Trophoblast cell (in vitro differentiated cells and primary cell): ENCODE measurements at regions not wholly inside any gene's neighbourhood (a gene's known extent, or its start where the extent isn't known, plus 50 kb on each side); places are given as distances from the start of the nearest gene placed in this dataset.
A peak's percentile ranks its signal among the peaks of the same experiment; 100 is the strongest.

Experiments
- DNase-seq, 2 donors: peaks; one replicate each; pipeline ENCODE4 v3.0.0-alpha.2; 2016
- H2AFZ ChIP-seq: 2 replicates; pipeline ENCODE4 v1.6.1; 2013; ENCODE audit warnings: low read length, moderate library complexity, mild to moderate bottlenecking; ENCODE audit not compliant: insufficient read depth, poor library complexity
- H2AK5ac ChIP-seq: 2 replicates; pipeline ENCODE4 v1.6.1; 2013; ENCODE audit warnings: mild to moderate bottlenecking, low read length
- H2BK120ac ChIP-seq: 2 replicates; pipeline ENCODE4 v1.6.1; 2013; ENCODE audit warnings: low read length, mild to moderate bottlenecking, moderate library complexity; ENCODE audit not compliant: insufficient read depth, poor library complexity
- H2BK12ac ChIP-seq: 2 replicates; pipeline ENCODE4 v1.6.1; 2013; ENCODE audit warnings: mild to moderate bottlenecking, low read length, moderate library complexity
- H2BK5ac ChIP-seq: 2 replicates; pipeline ENCODE4 v1.6.1; 2013; ENCODE audit warnings: low read length, low read depth, moderate library complexity, mild to moderate bottlenecking; ENCODE audit not compliant: poor library complexity
- H3K14ac ChIP-seq: 2 replicates; pipeline ENCODE4 v1.6.1; 2013; ENCODE audit warnings: mild to moderate bottlenecking, low read length
- H3K18ac ChIP-seq: 2 replicates; pipeline ENCODE4 v1.6.1; 2013; ENCODE audit warnings: mild to moderate bottlenecking, low read length
- H3K23ac ChIP-seq: 2 replicates; pipeline ENCODE4 v1.6.1; 2013; ENCODE audit warnings: low read length
- H3K27ac ChIP-seq: 2 replicates; pipeline ENCODE4 v1.5.1; 2013; ENCODE audit warnings: low read depth, mild to moderate bottlenecking, inconsistent platforms, low read length, moderate library complexity
- H3K27me3 ChIP-seq: 2 replicates; pipeline ENCODE4 v1.6.1; 2013; ENCODE audit warnings: inconsistent platforms, mild to moderate bottlenecking, low read length, moderate library complexity; ENCODE audit not compliant: insufficient read depth
- H3K36me3 ChIP-seq, 2 experiments: 1 replicate in 1 of 2; 2 replicates in 1 of 2; pipeline ENCODE4 v1.6.1; 2013; ENCODE audit warnings: low read length in 2 of 2, mild to moderate bottlenecking in 2 of 2, moderate library complexity in 1 of 2; ENCODE audit not compliant: insufficient read depth in 2 of 2, control insufficient read depth in 1 of 2
- H3K4ac ChIP-seq: 2 replicates; pipeline ENCODE4 v1.6.1; 2013; ENCODE audit warnings: low read depth, mild to moderate bottlenecking, low read length, moderate library complexity
- H3K4me1 ChIP-seq, 2 experiments: 1 replicate in 1 of 2; 2 replicates in 1 of 2; pipeline ENCODE4 v1.6.1; 2013; ENCODE audit warnings: low read length in 2 of 2, mild to moderate bottlenecking in 2 of 2, moderate library complexity in 1 of 2; ENCODE audit not compliant: insufficient read depth in 2 of 2, control insufficient read depth in 1 of 2
- H3K4me2 ChIP-seq: 2 replicates; pipeline ENCODE4 v1.6.1; 2013; ENCODE audit warnings: inconsistent platforms, mild to moderate bottlenecking, low read length, moderate library complexity
- H3K4me3 ChIP-seq: 2 replicates; pipeline ENCODE4 v1.5.1; 2013; ENCODE audit warnings: mild to moderate bottlenecking, low read depth, low read length, inconsistent platforms
- H3K79me1 ChIP-seq: one replicate; pipeline ENCODE4 v1.6.1; 2013; ENCODE audit warnings: low read length
- H3K79me2 ChIP-seq: 2 replicates; pipeline ENCODE4 v1.6.1; 2013; ENCODE audit warnings: low read length, mild to moderate bottlenecking; ENCODE audit not compliant: control insufficient read depth, insufficient read depth, poor library complexity
- H3K9ac ChIP-seq: 2 replicates; pipeline ENCODE4 v1.6.1; 2013; ENCODE audit warnings: mild to moderate bottlenecking, low read length
- H3K9me3 ChIP-seq: 2 replicates; pipeline ENCODE4 v1.6.1; 2013; ENCODE audit warnings: low read depth, mild to moderate bottlenecking, control low read depth, inconsistent platforms, low read length; ENCODE audit not compliant: insufficient read depth
- H4K12ac ChIP-seq: 2 replicates; pipeline ENCODE4 v1.6.1; 2013; ENCODE audit warnings: low read depth, mild to moderate bottlenecking, low read length, moderate library complexity
- H4K8ac ChIP-seq: 2 replicates; pipeline ENCODE4 v1.6.1; 2013; ENCODE audit warnings: low read depth, mild to moderate bottlenecking, low read length, moderate library complexity
- H4K91ac ChIP-seq: one replicate; pipeline ENCODE4 v1.6.1; 2013; ENCODE audit warnings: low read depth, mild to moderate bottlenecking, low read length, moderate library complexity
- WGBS: extraction: QIAGEN DNeasy Blood & Tissue Kit; methylation state at CpG from one replicate; pipeline ENCODE4 v1.1.7; 2013; ENCODE audit warnings: missing lambda C conversion rate; ENCODE audit not compliant: insufficient read length, insufficient coverage; ENCODE audit errors: extremely low coverage; 5-methylcytosine and 5-hydroxymethylcytosine counted together

DNA sequence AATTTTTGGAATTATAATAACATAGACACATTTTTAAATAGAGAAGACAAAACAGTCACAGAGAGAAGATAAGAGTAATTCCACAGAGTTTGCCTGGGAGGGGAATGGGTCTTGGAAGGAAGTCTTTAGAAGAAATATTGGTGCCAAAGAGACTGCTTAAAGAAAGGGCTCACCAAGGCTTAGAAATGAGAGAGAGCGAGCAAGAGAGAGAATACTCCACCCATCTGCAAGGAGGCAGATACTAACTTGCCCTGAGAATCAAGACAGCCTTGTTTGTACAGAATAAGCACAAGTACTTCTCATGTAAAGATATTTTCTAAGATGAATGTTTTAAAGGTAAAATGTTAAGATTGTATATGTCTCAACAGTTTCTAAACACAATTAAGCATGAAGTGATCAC lies 165.5 kb downstream of the SLC38A4 start:
- Histone ChIP-seq H3K18ac (no peak overlapping the region), H3K4me2 (no peak overlapping the region), H3K36me3 (no peaks in the 10 kb centered on the region), H2BK12ac (no peak overlapping the region), H3K4me1 (peaks cover 5 to 6% of the 10 kb centered on the region in 2 experiments), H3K4me3 (no peak overlapping the region), H3K79me2 (no peaks in the 10 kb centered on the region), H2BK120ac (no peak overlapping the region), H3K79me1 (peaks cover 6% of the 10 kb centered on the region), H3K9ac (no peak overlapping the region), H2BK5ac (peak overlapping the region; percentile 27), H2AK5ac (no peak overlapping the region), H4K91ac (no peak overlapping the region), H2AFZ (no peak overlapping the region), H3K14ac (no peak overlapping the region), H3K9me3 (no peaks in the 10 kb centered on the region), H3K23ac (no peak overlapping the region), H4K12ac (no peak overlapping the region), H4K8ac (no peak overlapping the region), H3K27ac (peak overlapping the region; percentile 44), H3K4ac (no peak overlapping the region), H3K27me3 (no peaks in the 10 kb centered on the region)
- WGBS = no CpG with 5 or more reads among the region's 1 CpG
- no peak for DNase-seq

GRCh38 chr12:46659824-46660223 lies 166.0 kb downstream of the SLC38A4 start:
- Histone ChIP-seq H3K27me3 (no peaks in the 10 kb centered on the region), H2AK5ac (no peak overlapping the region), H2BK120ac (no peak overlapping the region), H4K8ac (no peak overlapping the region), H2BK12ac (no peak overlapping the region), H3K9ac (no peak overlapping the region), H3K79me2 (no peaks in the 10 kb centered on the region), H2BK5ac (no peak overlapping the region), H4K91ac (peak overlapping the region; percentile 34), H4K12ac (no peak overlapping the region), H3K18ac (no peak overlapping the region), H3K4me3 (no peak overlapping the region), H3K9me3 (no peaks in the 10 kb centered on the region), H3K4ac (no peak overlapping the region), H3K27ac (peak overlapping the region; percentile 16), H3K23ac (no peak overlapping the region), H3K14ac (no peak overlapping the region), H3K4me1 (peaks cover 5 to 6% of the 10 kb centered on the region in 2 experiments), H3K79me1 (peaks cover 6% of the 10 kb centered on the region), H3K4me2 (no peak overlapping the region), H3K36me3 (no peaks in the 10 kb centered on the region), H2AFZ (no peak overlapping the region)
- WGBS = no CpG with 5 or more reads among the region's 4 CpGs
- no peak for DNase-seq

DNA sequence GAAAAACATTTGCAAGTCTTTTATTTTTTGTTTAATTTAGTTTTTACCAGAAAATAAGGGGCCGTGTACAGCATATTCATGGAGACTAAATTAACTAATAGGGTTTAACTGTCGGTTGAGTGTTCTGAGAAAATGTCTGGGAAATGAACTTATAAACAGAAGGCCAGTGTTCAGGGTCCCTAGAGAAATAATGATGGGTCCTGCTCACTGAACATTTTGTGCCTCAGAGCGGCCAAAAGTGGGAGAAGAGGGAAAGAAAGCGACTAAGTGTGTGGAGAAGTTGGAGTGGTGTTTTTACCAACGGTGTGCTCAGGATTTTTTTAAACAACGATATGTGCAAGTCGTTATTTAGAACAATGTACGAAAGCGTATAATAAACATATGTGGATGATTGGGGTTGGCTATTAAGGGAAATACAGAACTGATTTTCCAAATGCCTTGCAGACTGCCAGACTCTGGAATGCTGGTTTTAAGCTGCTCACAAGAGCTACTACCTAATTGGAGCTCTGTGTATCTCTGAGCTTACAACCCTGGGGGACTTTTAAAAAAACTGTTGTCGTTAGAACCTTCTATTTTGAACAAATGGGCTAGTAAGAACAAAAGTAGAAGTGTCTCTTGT lies 166.7 kb downstream of the SLC38A4 start:
- no peak overlapping the region for H3K23ac ChIP-seq
- H3K4me2 ChIP-seq = peak overlapping the region; percentile 29
- H4K8ac ChIP-seq = no peak overlapping the region
- no peaks in the 10 kb centered on the region for H3K36me3 ChIP-seq
- no peak overlapping the region for H2BK12ac ChIP-seq
- peaks cover 5 to 6% of the 10 kb centered on the region in 2 experiments for H3K4me1 ChIP-seq
- H3K27ac ChIP-seq = peak overlapping the region; percentile 5
- H2AK5ac ChIP-seq = no peak overlapping the region
- H2BK120ac ChIP-seq = peak overlapping the region; percentile 58
- no peaks in the 10 kb centered on the region for H3K9me3 ChIP-seq
- H2AFZ ChIP-seq = no peak overlapping the region
- H3K18ac ChIP-seq = no peak overlapping the region
- WGBS = no CpG with 5 or more reads among the region's 10 CpGs
- DNase-seq = no peak
- H3K4ac ChIP-seq = no peak overlapping the region
- H4K91ac ChIP-seq = peak overlapping the region; percentile 51
- H3K79me1 ChIP-seq = peaks cover 6% of the 10 kb centered on the region
- H3K79me2 ChIP-seq = no peaks in the 10 kb centered on the region
- no peak overlapping the region for H3K9ac ChIP-seq
- no peak overlapping the region for H2BK5ac ChIP-seq
- H3K27me3 ChIP-seq = no peaks in the 10 kb centered on the region
- H3K14ac ChIP-seq = no peak overlapping the region
- H3K4me3 ChIP-seq = no peak overlapping the region
- no peak overlapping the region for H4K12ac ChIP-seq

- Histone ChIP-seq H3K9me3 (no peaks in the 10 kb centered on the region), H3K4ac (no peak overlapping the region), H4K91ac (no peak overlapping the region), H2AK5ac (no peak overlapping the region), H4K8ac (no peak overlapping the region), H3K4me1 (peaks cover 2% of the 10 kb centered on the region in 2 experiments), H3K27me3 (no peaks in the 10 kb centered on the region), H3K4me3 (no peak overlapping the region), H2BK5ac (no peak overlapping the region), H2AFZ (no peak overlapping the region), H3K79me2 (no peaks in the 10 kb centered on the region), H3K14ac (no peak overlapping the region), H2BK120ac (no peak overlapping the region), H3K9ac (no peak overlapping the region), H3K4me2 (no peak overlapping the region), H2BK12ac (no peak overlapping the region), H4K12ac (no peak overlapping the region), H3K27ac (peak overlapping the region; percentile 12), H3K18ac (no peak overlapping the region), H3K36me3 (no peaks in the 10 kb centered on the region), H3K23ac (no peak overlapping the region), H3K79me1 (peaks cover 6% of the 10 kb centered on the region)
- DNase-seq = peak in 1 of 2 donors; percentile 50
- no CpG with 5 or more reads among the region's 4 CpGs for WGBS
Observed at GRCh38 chr12:46657453-46658411, 168.1 kb downstream of the SLC38A4 start.
